Erythroblast (primary cell): ENCODE measurements at regions not wholly inside any gene's neighbourhood (a gene's known extent, or its start where the extent isn't known, plus 50 kb on each side); places are given as distances from the start of the nearest gene placed in this dataset.

Source experiments
- GATA1 ChIP-seq: IDR thresholded peaks from 2 replicates; pipeline ENCODE4 v1.6.1; 2011; ENCODE audit warnings: low read depth, mild to moderate bottlenecking, control low read depth, low read length, moderate library complexity
- POLR2A ChIP-seq: IDR thresholded peaks from 2 replicates; pipeline ENCODE4 v1.6.1; 2011; ENCODE audit warnings: mild to moderate bottlenecking, low read length

GRCh38 chr3:191100516-191100915 is 98.5 kb upstream of the OSTN start:
- TF ChIP-seq POLR2A = no peak
- TF ChIP-seq GATA1 = no peak
